ENCODE measurements at regions not wholly inside any gene's neighbourhood (a gene's known extent, or its start where the extent isn't known, plus 50 kb on each side); places are given as distances from the start of the nearest gene placed in this dataset.
A peak's percentile ranks its signal among the peaks of the same experiment; 100 is the strongest.

GRCh38 chr7:81503771-81504170 is 266.1 kb downstream of the HGF start:
- TF ChIP-seq POLR2A (IDR thresholded peaks at IDR 0.05) (no peak), CTCF (IDR thresholded peaks at IDR 0.05) (no peak), POLR2AphosphoS5 (IDR thresholded peaks at IDR 0.05; ENCODE audit: insufficient read depth in 1 of 2, low read depth in 1 of 2) (no peak)
- intact Hi-C loops (cut with DNase I) = loop anchor here (5.0 kb wide), 1 partner anchor 454 kb away; no protein-coding TSS in a partner anchor
- peaks cover 15% of the 10 kb centered on the region for H3K4me1 ChIP-seq

GRCh38 chr7:81503336-81503735 is 266.5 kb downstream of the HGF start:
- Histone ChIP-seq H3K27ac (no peak overlapping the region), H3K4me1 (peaks cover 17% of the 10 kb centered on the region), H3K9me3 (no peaks in the 10 kb centered on the region), H3K4me3 (no peak overlapping the region), H3K27me3 (no peaks in the 10 kb centered on the region), H3K36me3 (no peaks in the 10 kb centered on the region)
- TF ChIP-seq CTCF (IDR thresholded peaks at IDR 0.05) (no peak), POLR2A (IDR thresholded peaks at IDR 0.05) (no peak), POLR2AphosphoS5 (IDR thresholded peaks at IDR 0.05; ENCODE audit: insufficient read depth in 1 of 2, low read depth in 1 of 2) (no peak)
- intact Hi-C loops (cut with DNase I) = loop anchor here (5.0 kb wide), 1 partner anchor 454 kb away; no protein-coding TSS in a partner anchor
- DNase-seq (ENCODE audit: extremely low spot score in 2 of 2) = no peak

More at GRCh38 chr7:81503771-81504170, 266.1 kb downstream of the HGF start:
- H3K27me3 ChIP-seq = no peaks in the 10 kb centered on the region
- H3K9me3 ChIP-seq = no peaks in the 10 kb centered on the region
- no peak for DNase-seq (ENCODE audit: extremely low spot score in 2 of 2)
- no peak overlapping the region for H3K4me3 ChIP-seq
- no peaks in the 10 kb centered on the region for H3K36me3 ChIP-seq
- H3K27ac ChIP-seq = no peak overlapping the region

GRCh38 chr7:81501220-81501619 is 268.6 kb downstream of the HGF start:
- no peak for TF ChIP-seq POLR2AphosphoS5 (IDR thresholded peaks at IDR 0.05; ENCODE audit: insufficient read depth in 1 of 2, low read depth in 1 of 2)
- TF ChIP-seq POLR2A (IDR thresholded peaks at IDR 0.05) = no peak
- TF ChIP-seq CTCF (IDR thresholded peaks at IDR 0.05) = no peak
- no peaks in the 10 kb centered on the region for H3K9me3 ChIP-seq
- no peaks in the 10 kb centered on the region for H3K36me3 ChIP-seq
- peak overlapping the region; percentile 16 for H3K27ac ChIP-seq
- intact Hi-C loops (cut with DNase I) = loop anchor here (5.0 kb wide), 1 partner anchor 456 kb away; no protein-coding TSS in a partner anchor
- peaks cover 17% of the 10 kb centered on the region for H3K4me1 ChIP-seq
- H3K27me3 ChIP-seq = no peaks in the 10 kb centered on the region
- DNase-seq (ENCODE audit: extremely low spot score in 2 of 2) = no peak
- H3K4me3 ChIP-seq = no peak overlapping the region

- no peaks in the 10 kb centered on the region for H3K9me3 ChIP-seq
- no peak for DNase-seq (ENCODE audit: extremely low spot score in 2 of 2)
- no peaks in the 10 kb centered on the region for H3K36me3 ChIP-seq
- intact Hi-C loops (cut with DNase I) = loop anchor here (5.0 kb wide), 1 partner anchor 457 kb away; no protein-coding TSS in a partner anchor
- peak overlapping the region; percentile 72 for H3K27ac ChIP-seq
- H3K27me3 ChIP-seq = no peaks in the 10 kb centered on the region
- H3K4me3 ChIP-seq = no peak overlapping the region
- TF ChIP-seq POLR2AphosphoS5 (IDR thresholded peaks at IDR 0.05; ENCODE audit: insufficient read depth in 1 of 2, low read depth in 1 of 2) (peak in 1 of 2 donors; percentile 26), POLR2A (IDR thresholded peaks at IDR 0.05) (no peak)
- H3K4me1 ChIP-seq = peaks cover 17% of the 10 kb centered on the region
Measured at GRCh38 chr7:81500631-81501030, 269.2 kb downstream of the HGF start.

- peak overlapping the region; percentile 72 for H3K27ac ChIP-seq
- TF ChIP-seq POLR2A (IDR thresholded peaks at IDR 0.05) (no peak), POLR2AphosphoS5 (IDR thresholded peaks at IDR 0.05; ENCODE audit: insufficient read depth in 1 of 2, low read depth in 1 of 2) (peak; percentile 32 to 89), CTCF (IDR thresholded peaks at IDR 0.05) (peak; percentile 9 to 77 (median 65))
- H3K36me3 ChIP-seq = no peaks in the 10 kb centered on the region
- no peak overlapping the region for H3K4me3 ChIP-seq
- intact Hi-C loops (cut with DNase I) = loop anchor here (5.0 kb wide), 1 partner anchor 458 kb away; no protein-coding TSS in a partner anchor
- DNase-seq (ENCODE audit: extremely low spot score in 2 of 2) = no peak
- H3K27me3 ChIP-seq = no peaks in the 10 kb centered on the region
- H3K4me1 ChIP-seq = peaks cover 17% of the 10 kb centered on the region
- no peaks in the 10 kb centered on the region for H3K9me3 ChIP-seq
Measured at GRCh38 chr7:81499262-81500116, 270.4 kb downstream of the HGF start.
